Nephron (organoid): ENCODE measurements at regions not wholly inside any gene's neighbourhood (a gene's known extent, or its start where the extent isn't known, plus 50 kb on each side); places are given as distances from the start of the nearest gene placed in this dataset.

ENCODE experiments used
- H3K27ac Mint-ChIP-seq, 3 experiments: 2 replicates each; pipeline ENCODE4 v1.8.0; 2020; ENCODE audit warnings: mixed read lengths in 3 of 3, mild to moderate bottlenecking in 2 of 3, moderate library complexity in 1 of 3
- H3K27me3 Mint-ChIP-seq: 2 replicates; pipeline ENCODE4 v1.8.0; 2021; ENCODE audit warnings: low read depth, mild to moderate bottlenecking, moderate library complexity, mixed read lengths
- H3K36me3 Mint-ChIP-seq: 2 replicates; pipeline ENCODE4 v1.8.0; 2020; ENCODE audit warnings: low read depth, mixed read lengths
- H3K4me1 Mint-ChIP-seq: 2 replicates; pipeline ENCODE4 v1.8.0; 2020; ENCODE audit warnings: mixed read lengths
- H3K4me3 Mint-ChIP-seq, 3 experiments: 2 replicates each; pipeline ENCODE4 v1.8.0; 2020; ENCODE audit warnings: mild to moderate bottlenecking in 3 of 3, mixed read lengths in 3 of 3, moderate library complexity in 2 of 3
- H3K9me3 Mint-ChIP-seq: 2 replicates; pipeline ENCODE4 v1.8.0; 2020; ENCODE audit warnings: mixed read lengths
- TF ChIP-seq, protein P1 (sequence below), 3 experiments: fragments of 200-600 bp; sonication (generic); IDR thresholded peaks; one replicate each; pipeline ENCODE4 v1.5.0; 2021; ENCODE audit warnings: antibody characterized with exemption in 3 of 3; ENCODE audit not compliant: unreplicated experiment in 3 of 3

DNA sequence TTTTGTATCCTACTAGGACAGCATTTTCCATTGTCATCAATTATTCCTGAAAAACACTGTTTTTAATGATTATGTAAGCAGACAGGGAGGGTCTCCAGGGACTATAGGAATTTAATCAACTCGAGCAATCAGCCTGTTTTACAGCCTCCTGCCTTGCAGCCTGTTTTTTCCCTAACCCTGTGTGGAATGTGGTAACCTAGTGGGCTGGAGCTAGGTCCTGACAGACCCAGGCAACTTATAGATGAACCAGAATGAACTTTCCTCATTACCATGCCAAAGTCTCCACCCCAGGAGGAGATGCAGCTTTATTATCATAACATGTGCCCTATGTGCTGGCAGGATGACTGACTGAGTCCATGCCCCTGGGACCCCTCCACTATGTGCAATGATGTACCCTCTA, 375.1 kb downstream of the BMP4 start:
- H3K4me3 Mint-ChIP-seq: no peak overlapping the region
- peaks cover 3% of the 10 kb centered on the region for H3K36me3 Mint-ChIP-seq

GRCh38 chr14:53571641-53572328, 384.8 kb downstream of the BMP4 start:
- H3K27me3 Mint-ChIP-seq: peaks cover 4% of the 10 kb centered on the region
- H3K4me1 Mint-ChIP-seq: peaks cover 22% of the 10 kb centered on the region
- peak overlapping the region; percentile 32 to 74 (median 53) for H3K27ac Mint-ChIP-seq
- peaks cover 4% of the 10 kb centered on the region for H3K9me3 Mint-ChIP-seq
- TF ChIP-seq, protein P1, sequence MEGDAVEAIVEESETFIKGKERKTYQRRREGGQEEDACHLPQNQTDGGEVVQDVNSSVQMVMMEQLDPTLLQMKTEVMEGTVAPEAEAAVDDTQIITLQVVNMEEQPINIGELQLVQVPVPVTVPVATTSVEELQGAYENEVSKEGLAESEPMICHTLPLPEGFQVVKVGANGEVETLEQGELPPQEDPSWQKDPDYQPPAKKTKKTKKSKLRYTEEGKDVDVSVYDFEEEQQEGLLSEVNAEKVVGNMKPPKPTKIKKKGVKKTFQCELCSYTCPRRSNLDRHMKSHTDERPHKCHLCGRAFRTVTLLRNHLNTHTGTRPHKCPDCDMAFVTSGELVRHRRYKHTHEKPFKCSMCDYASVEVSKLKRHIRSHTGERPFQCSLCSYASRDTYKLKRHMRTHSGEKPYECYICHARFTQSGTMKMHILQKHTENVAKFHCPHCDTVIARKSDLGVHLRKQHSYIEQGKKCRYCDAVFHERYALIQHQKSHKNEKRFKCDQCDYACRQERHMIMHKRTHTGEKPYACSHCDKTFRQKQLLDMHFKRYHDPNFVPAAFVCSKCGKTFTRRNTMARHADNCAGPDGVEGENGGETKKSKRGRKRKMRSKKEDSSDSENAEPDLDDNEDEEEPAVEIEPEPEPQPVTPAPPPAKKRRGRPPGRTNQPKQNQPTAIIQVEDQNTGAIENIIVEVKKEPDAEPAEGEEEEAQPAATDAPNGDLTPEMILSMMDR (IDR thresholded peaks at IDR 0.05; ENCODE audit: unreplicated experiment in 3 of 3): no peak
- H3K4me3 Mint-ChIP-seq: no peak overlapping the region
- H3K36me3 Mint-ChIP-seq: peaks cover 2% of the 10 kb centered on the region

More for the DNA sequence above, 375.1 kb downstream of the BMP4 start:
- no peaks in the 10 kb centered on the region for H3K4me1 Mint-ChIP-seq
- H3K27me3 Mint-ChIP-seq: no peaks in the 10 kb centered on the region
- peaks cover 3% of the 10 kb centered on the region for H3K9me3 Mint-ChIP-seq
- TF ChIP-seq, protein P1 (IDR thresholded peaks at IDR 0.05; ENCODE audit: unreplicated experiment in 3 of 3): no peak
- H3K27ac Mint-ChIP-seq: no peak overlapping the region

DNA sequence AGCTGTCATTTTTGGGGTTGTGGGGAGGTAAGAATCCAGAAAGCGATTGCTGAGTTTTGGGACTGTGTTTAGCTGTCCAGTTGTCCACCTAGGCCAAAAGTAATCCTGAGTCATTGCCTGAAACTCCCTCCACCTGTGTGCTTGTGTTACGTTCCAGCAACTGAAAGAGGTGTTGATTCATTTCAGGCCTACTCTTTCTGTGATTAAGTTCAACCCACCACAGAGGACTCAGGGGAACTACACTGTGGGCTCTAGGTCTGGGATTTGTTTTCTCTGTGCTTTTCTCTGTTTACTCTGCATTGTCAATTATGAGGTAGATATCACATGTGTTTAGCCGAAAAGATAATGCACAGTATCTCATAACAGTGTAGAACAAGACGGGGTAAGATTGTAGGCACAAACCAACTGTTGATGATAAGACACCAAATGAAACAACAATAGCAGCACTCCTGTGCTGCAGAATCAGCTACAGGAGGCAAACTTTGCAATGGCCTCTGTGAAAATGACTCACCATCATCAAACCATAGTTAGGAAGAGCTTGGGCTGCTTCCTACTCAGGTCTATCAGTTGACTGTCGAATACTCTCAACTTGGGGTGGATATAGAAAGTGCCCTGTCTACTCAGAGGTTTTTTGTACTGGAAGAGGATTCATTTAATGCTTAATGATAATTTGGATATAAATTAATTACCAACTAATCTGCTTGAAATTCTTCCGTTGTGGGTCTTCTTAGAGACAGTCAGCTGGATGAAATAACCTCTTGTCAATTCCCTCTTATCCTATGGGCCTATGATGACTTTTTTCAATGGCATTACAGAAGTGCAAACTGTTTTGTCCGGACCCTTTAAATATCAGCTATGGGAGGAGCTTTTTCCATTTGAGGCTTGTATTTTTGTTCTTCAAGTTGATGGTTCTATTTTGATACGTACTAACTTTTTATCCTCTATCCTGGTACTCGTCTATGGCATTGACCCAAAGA, 385.9 kb downstream of the BMP4 start:
- H3K4me3 Mint-ChIP-seq: no peak overlapping the region
- no peaks in the 10 kb centered on the region for H3K36me3 Mint-ChIP-seq
- H3K4me1 Mint-ChIP-seq: peaks cover 22% of the 10 kb centered on the region
- TF ChIP-seq, protein P1 (IDR thresholded peaks at IDR 0.05; ENCODE audit: unreplicated experiment in 3 of 3): no peak
- H3K9me3 Mint-ChIP-seq: peaks cover 2% of the 10 kb centered on the region
- H3K27me3 Mint-ChIP-seq: peaks cover 4% of the 10 kb centered on the region
- peak overlapping the region; percentile 32 to 74 (median 53) for H3K27ac Mint-ChIP-seq

DNA sequence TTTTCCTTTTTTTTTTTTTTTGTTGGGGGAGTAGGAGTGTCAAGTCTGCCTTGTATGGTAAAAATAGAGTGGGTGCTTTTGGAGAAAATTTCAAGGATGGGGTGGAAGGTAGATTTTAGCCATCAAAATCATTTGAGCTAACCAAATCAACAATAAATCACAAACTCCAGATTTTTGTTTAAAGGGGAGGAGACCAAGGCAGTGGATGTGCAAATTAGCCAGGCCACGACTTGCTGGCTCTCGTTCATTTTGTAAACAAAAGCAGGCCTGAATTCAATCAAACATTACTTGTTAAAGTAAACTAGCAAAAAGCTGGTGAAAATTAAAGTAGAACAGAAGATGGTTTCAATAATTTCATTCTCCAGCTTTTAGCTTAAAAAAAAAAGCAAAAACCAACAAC, 387.2 kb downstream of the BMP4 start:
- Mint-ChIP-seq H3K36me3 (no peaks in the 10 kb centered on the region), H3K27me3 (peaks cover 1% of the 10 kb centered on the region), H3K4me1 (peaks cover 22% of the 10 kb centered on the region), H3K27ac (peak overlapping the region in 1 of 3 experiments; percentile 9), H3K4me3 (no peak overlapping the region), H3K9me3 (peaks cover 2% of the 10 kb centered on the region)
- TF ChIP-seq, protein P1 (IDR thresholded peaks at IDR 0.05; ENCODE audit: unreplicated experiment in 3 of 3): no peak

DNA sequence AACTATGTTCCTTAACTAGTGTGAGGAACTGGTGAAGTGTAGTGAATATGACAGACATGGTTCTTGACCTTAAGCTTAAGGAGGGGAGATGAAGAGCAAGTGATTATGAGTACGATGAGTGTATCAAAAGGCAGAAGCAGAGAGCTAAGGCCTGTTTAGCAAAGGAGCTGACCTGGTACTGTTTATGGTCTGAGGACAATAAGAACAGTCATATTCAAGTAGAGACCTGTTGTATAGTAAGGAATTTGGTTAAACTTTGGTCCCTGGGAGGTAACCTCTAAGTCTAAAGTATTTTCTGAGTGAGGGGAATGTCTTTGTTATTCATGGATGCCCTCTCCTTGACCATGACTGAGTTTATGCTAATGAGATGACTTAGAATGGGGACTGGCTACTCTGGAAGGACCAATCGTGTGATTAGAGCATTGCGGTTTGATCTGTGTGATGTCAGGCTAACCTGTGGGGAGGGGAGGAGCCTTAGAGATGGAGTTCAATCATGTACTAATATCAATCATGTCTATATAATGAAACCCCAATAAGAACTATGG, 389.3 kb downstream of the BMP4 start:
- no peak overlapping the region for H3K27ac Mint-ChIP-seq
- H3K36me3 Mint-ChIP-seq: peaks cover 5% of the 10 kb centered on the region
- no peaks in the 10 kb centered on the region for H3K27me3 Mint-ChIP-seq
- TF ChIP-seq, protein P1 (IDR thresholded peaks at IDR 0.05; ENCODE audit: unreplicated experiment in 3 of 3): no peak
- H3K9me3 Mint-ChIP-seq: peaks cover 11% of the 10 kb centered on the region
- peaks cover 20% of the 10 kb centered on the region for H3K4me1 Mint-ChIP-seq
- no peak overlapping the region for H3K4me3 Mint-ChIP-seq
